ENCODE measurements at regions not wholly inside any gene's neighbourhood (a gene's known extent, or its start where the extent isn't known, plus 50 kb on each side); places are given as distances from the start of the nearest gene placed in this dataset.

- TF ChIP-seq JUNB (CRISPR knock-in tag; conservative IDR thresholded peaks at IDR 0.05), result no peak
- no peak for TF ChIP-seq EGR1 (conservative IDR thresholded peaks at IDR 0.05)
- TF ChIP-seq, protein P1, sequence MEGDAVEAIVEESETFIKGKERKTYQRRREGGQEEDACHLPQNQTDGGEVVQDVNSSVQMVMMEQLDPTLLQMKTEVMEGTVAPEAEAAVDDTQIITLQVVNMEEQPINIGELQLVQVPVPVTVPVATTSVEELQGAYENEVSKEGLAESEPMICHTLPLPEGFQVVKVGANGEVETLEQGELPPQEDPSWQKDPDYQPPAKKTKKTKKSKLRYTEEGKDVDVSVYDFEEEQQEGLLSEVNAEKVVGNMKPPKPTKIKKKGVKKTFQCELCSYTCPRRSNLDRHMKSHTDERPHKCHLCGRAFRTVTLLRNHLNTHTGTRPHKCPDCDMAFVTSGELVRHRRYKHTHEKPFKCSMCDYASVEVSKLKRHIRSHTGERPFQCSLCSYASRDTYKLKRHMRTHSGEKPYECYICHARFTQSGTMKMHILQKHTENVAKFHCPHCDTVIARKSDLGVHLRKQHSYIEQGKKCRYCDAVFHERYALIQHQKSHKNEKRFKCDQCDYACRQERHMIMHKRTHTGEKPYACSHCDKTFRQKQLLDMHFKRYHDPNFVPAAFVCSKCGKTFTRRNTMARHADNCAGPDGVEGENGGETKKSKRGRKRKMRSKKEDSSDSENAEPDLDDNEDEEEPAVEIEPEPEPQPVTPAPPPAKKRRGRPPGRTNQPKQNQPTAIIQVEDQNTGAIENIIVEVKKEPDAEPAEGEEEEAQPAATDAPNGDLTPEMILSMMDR (IDR thresholded peaks at IDR 0.05 in 2 of 3, conservative IDR thresholded peaks at IDR 0.05 in 1 of 3; ENCODE audit: insufficient read depth in 2 of 3, low read depth in 1 of 3, low read length in 3 of 3), result no peak
- TF ChIP-seq KAT8 (IDR thresholded peaks at IDR 0.05; ENCODE audit: low read depth), result no peak
- TF ChIP-seq ZNF512 (tag; IDR thresholded peaks at IDR 0.05), result no peak
- no peak for TF ChIP-seq RNF2 (IDR thresholded peaks at IDR 0.05)
- no peak for TF ChIP-seq HMG20B (CRISPR knock-in tag; IDR thresholded peaks at IDR 0.05)
- no peak for TF ChIP-seq CBX2 (IDR thresholded peaks at IDR 0.05; ENCODE audit: insufficient read depth, low read length, poor library complexity, severe bottlenecking)
- no peak for TF ChIP-seq ZNF224 (CRISPR knock-in tag; IDR thresholded peaks at IDR 0.05)
- no peak for TF ChIP-seq TGIF2 (CRISPR knock-in tag; IDR thresholded peaks at IDR 0.05)
Observed at GRCh38 chr16:61390965-61391637, 645.1 kb downstream of the CDH8 start.
